Myocyte (in vitro differentiated cells): ENCODE measurements at regions not wholly inside any gene's neighbourhood (a gene's known extent, or its start where the extent isn't known, plus 50 kb on each side); places are given as distances from the start of the nearest gene placed in this dataset.
A peak's percentile ranks its signal among the peaks of the same experiment; 100 is the strongest.

Source experiments
- DNase-seq: peaks from one replicate; pipeline ENCODE4 v3.0.0-alpha.2; 2012; ENCODE audit warnings: low read depth

- DNase-seq = no peak
These were observed 101.2 kb downstream of the VPREB1 start for GRCh38 chr22:22345781-22346180.

DNA sequence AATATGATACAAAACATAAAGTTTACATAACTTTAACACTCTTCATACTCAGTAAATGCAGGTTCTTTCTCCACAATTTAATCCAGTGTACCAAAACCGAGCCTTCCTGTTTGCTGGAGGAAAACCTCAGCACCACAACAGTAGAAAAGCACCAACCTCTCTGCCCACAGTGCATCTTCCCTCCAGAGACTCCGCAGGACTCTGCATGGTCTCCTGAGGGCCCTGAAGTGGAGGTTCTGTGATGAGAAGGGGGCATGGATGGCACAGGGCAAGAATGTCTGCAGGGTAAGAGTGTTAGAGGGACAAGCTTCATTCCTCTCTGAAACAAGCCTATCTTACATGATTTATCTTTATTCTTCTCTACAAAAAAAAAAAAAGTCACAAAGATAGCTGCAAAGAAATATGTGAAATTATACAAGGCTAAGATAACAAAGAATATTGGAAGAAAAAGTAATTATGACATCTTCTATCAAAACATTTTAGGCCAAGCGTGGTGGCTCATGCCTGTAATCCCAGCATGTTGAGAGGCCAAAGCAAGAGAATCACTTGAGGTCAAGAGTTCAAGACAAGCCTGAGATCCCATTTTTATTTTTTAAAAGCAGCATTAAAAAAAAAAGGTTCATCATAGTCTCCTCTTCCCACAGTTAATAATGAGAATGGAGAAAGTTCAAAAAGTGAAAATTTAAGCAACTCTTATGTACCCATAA lies 102.0 kb downstream of the VPREB1 start:
- no peak for DNase-seq

DNA sequence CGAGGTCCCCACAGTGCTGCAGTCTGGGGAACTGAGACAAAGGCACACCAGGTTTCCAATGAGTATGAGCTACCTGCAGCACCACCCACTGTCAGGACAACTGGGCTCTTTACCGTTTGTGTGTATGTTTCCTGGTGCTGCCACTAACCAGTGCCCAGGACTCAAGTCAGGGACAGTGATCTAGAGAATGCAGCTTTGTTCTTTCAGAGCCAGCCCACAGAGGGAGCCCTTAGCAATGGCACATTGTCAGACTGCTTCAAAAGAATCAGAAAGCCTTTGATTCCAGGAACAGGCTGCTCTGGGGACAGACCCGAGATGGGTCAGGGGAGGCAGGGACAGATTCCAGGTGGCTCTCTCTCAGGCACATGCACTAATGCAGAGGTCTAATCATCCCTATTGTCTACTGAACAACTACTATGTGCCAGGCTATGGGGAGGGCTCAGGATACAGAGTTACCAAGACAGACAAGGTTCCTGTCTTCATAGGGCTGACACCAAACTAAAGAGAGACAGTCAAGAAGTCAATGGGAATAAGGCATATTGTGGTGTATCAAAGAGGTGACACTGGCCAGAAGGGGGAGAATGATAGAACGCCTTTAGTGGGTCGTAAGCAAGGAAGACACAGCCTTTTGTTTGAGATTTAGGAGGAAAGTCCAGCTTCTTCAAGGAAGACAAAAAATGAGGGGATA lies 103.7 kb downstream of the VPREB1 start:
- peak; percentile 25 for DNase-seq

DNA sequence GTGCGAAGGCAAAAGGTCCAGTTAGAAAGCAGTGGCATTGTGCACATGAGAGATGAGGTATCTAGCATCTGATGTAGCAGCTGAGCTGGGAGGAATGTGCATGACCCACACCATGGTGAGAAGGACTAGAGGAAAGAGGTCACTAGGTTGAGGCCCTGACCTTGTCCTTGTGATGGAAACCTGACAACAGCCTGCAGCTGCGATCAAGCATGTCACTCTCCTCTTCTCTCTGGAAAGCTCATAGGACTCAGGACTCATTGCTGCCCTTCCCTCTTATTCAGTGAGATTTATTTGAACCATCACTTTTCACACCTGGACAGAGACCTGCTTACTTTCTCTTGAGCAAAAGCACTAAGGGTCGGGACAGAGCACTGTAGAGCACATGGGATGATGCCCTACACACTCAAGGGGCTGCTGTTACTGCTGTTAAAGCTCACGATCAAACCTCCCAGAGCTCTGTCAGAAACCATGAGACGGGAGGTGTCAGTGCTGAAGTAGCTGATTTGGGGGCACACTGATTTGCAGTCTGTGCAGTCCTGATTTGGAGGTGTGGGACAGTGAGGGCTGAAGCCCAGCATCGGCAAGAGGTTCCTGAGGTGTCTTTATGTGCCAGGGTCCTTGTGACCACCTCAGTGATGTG lies 104.3 kb downstream of the VPREB1 start:
- no peak for DNase-seq

DNA sequence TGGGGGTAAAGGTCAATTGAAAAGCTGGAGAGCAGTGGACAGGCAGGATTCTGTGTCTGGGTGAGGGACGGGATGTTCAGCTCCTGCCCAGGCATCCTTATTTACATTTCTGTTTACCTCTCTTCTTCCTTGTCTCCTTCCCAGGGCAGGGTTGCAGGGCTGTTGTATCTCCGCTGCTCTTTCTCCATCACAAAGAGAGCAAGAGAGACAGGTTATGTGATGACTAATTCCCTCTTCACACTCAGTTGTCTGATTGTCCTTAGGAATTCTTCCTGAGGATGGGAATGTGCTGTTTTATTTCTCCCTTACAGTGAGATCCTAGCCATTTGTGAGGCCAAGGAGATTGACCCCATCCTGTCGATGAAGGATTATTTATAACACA lies 104.9 kb downstream of the VPREB1 start:
- no peak for DNase-seq

GRCh38 chr22:22351366-22351765 lies 106.8 kb downstream of the VPREB1 start:
- no peak for DNase-seq

GRCh38 chr22:22352371-22352999 lies 107.9 kb downstream of the VPREB1 start:
- peak; percentile 63 for DNase-seq

GRCh38 chr22:22355096-22355834 lies 110.7 kb downstream of the VPREB1 start:
- no peak for DNase-seq

GRCh38 chr22:22357024-22357883 lies 112.7 kb downstream of the VPREB1 start:
- DNase-seq = peak; percentile 94

GRCh38 chr22:22358152-22358551 lies 113.6 kb downstream of the VPREB1 start:
- no peak for DNase-seq

GRCh38 chr22:22358686-22359085 lies 114.1 kb downstream of the VPREB1 start:
- DNase-seq = no peak

DNA sequence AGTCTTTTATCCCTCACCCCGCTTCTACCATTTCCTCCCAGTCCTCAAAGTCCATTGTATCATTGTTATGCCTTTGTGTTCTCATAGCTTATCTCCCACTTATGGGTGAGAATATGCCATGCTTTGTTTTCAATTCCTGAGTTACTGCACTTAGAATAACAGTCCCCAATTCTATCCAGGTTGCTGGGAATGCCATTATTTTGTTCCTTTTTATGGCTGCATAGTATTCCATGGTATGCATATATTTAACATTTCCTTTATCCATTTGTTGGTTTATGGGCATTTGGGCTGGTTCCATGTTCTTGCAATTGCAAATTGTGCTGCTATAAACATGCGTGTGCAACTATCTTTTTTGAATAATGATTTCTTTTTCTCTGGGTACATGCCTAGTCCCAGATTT lies 114.9 kb downstream of the VPREB1 start:
- DNase-seq = no peak

DNA sequence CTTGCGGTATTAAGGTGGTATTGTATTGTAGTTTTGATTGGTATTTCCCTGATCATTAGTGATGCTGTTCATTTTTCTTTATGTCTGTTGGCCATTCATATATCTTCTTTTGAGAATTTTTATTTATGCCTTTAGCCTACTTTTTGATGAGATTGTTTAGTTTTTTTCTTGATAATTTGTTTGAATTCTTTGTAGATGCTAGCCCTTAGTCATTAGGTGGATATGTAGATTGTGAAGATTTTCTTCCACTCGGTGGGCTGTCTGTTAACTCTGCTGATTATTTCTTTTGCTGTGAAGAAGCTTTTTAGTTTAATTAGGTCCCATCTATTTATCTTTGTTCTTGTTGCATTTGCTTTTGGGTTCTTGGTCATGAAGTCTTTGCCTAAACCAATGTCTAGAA lies 115.4 kb downstream of the VPREB1 start:
- DNase-seq = no peak

DNA sequence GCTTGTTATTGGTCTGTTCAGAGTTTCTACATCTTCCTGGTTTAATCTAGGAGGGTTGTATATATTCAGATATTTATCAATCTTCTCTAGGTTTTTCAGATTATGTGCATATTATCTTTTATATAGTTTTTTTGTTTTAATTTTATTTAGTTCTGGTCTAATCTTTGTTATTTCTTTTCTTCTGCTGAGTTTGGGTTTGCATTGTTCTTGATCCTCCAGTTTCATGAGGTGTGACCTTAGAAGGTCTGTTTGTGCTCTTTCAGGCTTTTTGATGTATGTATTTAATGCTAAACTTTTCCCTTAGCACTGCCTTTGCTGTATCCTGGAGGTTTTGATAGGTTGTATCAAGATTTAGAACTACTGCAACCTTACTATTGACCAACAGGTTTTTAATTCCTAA lies 117.7 kb downstream of the VPREB1 start:
- no peak for DNase-seq

- no peak for DNase-seq
These were observed 118.3 kb downstream of the VPREB1 start for GRCh38 chr22:22362936-22363335.

GRCh38 chr22:22364207-22364606 lies 119.6 kb downstream of the VPREB1 start:
- DNase-seq = no peak

GRCh38 chr22:22366537-22366936 lies 122.0 kb downstream of the VPREB1 start:
- DNase-seq = no peak

- DNase-seq = no peak
These were observed 123.9 kb downstream of the VPREB1 start for GRCh38 chr22:22368516-22368915.

DNA sequence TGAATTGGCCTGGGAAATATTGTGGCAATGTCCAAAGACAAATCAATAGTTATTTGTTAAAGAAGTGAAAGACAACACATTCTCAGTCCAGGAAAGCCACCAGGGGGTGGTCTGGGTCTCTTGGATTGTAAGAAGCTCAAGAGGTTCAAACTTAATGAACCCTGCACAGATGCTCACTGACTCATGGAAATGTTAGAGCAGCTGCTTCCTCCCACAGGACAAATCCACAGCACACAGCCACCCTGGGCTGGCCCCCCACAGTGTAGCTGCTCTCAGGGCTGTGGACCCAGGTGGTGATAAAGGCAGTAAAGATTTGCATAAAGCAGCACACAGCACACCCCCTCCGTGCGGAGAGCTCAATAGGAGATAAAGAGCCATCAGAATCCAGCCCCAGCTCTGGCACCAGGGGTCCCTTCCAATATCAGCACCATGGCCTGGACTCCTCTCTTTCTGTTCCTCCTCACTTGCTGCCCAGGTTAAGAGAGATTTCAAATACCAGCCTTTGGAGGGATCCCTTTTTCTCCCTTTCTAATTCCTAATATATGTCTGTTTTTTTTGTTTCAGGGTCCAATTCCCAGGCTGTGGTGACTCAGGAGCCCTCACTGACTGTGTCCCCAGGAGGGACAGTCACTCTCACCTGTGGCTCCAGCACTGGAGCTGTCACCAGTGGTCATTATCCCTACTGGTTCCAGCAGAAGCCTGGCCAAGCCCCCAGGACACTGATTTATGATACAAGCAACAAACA lies 124.8 kb downstream of the VPREB1 start:
- peak; percentile 92 for DNase-seq

- DNase-seq = no peak
These were observed 125.3 kb downstream of the VPREB1 start for GRCh38 chr22:22369964-22370270.
